C4-2B (cell line): ENCODE measurements at regions not wholly inside any gene's neighbourhood (a gene's known extent, or its start where the extent isn't known, plus 50 kb on each side); places are given as distances from the start of the nearest gene placed in this dataset.

Source experiments
- ZFX ChIP-seq: fragments of 450-650 bp; IDR thresholded peaks from 2 replicates; pipeline ENCODE4 v1.6.1; 2017
- TF ChIP-seq, protein P1 (sequence below): fragments of 450-650 bp; conservative IDR thresholded peaks from 2 replicates; pipeline ENCODE4 v1.5.1; 2017; ENCODE audit warnings: mild to moderate bottlenecking

DNA sequence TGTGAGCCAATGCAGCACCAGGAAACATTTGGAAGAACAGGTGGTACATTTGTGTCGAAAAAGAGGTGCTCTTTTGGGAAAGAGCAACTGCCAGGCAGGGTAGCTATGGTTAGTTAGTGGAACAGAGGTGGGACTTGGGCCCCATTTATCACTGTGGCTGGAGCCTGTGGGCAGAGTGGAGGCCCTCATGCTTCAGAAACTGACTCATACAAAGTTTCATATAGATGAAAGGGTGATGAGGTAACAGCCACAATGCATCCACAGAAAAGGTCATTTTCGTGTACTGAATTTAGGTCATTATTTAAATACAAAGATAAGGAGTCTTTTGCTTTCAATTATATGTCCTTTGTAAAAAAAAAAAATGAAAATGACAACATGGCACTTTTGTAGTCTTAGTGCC lies 76.4 kb upstream of the HS3ST5 start:
- TF ChIP-seq, protein P1, sequence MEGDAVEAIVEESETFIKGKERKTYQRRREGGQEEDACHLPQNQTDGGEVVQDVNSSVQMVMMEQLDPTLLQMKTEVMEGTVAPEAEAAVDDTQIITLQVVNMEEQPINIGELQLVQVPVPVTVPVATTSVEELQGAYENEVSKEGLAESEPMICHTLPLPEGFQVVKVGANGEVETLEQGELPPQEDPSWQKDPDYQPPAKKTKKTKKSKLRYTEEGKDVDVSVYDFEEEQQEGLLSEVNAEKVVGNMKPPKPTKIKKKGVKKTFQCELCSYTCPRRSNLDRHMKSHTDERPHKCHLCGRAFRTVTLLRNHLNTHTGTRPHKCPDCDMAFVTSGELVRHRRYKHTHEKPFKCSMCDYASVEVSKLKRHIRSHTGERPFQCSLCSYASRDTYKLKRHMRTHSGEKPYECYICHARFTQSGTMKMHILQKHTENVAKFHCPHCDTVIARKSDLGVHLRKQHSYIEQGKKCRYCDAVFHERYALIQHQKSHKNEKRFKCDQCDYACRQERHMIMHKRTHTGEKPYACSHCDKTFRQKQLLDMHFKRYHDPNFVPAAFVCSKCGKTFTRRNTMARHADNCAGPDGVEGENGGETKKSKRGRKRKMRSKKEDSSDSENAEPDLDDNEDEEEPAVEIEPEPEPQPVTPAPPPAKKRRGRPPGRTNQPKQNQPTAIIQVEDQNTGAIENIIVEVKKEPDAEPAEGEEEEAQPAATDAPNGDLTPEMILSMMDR = no peak
- no peak for TF ChIP-seq ZFX
